HG02973 (cell line): ENCODE measurements at regions not wholly inside any gene's neighbourhood (a gene's known extent, or its start where the extent isn't known, plus 50 kb on each side); places are given as distances from the start of the nearest gene placed in this dataset.
"Not testable (repeated sequence)": the region's sequence is repeated elsewhere in the genome, so short reads cannot be mapped to it uniquely, and the experiment has no call there.

Experiments
- ATAC-seq: cut with Tn5 transposase; IDR thresholded peaks from one replicate; pipeline ENCODE4 v1.9.1; 2021; ENCODE audit warnings: moderate library complexity; ENCODE audit not compliant: unreplicated experiment

GRCh38 chrY:7994781-7995180 is 1083.2 kb upstream of the AMELY start:
- not testable (repeated sequence) for ATAC-seq

GRCh38 chrY:7979770-7980169 is 1068.2 kb upstream of the AMELY start:
- no peak for ATAC-seq

GRCh38 chrY:7977301-7977700 is 1065.7 kb upstream of the AMELY start:
- no peak for ATAC-seq

GRCh38 chrY:7968293-7968692 is 1056.7 kb upstream of the AMELY start:
- no peak for ATAC-seq

- ATAC-seq = no peak
Observed at GRCh38 chrY:7966916-7967315, 1055.4 kb upstream of the AMELY start.

- ATAC-seq = no peak
Observed at GRCh38 chrY:7963393-7963792, 1051.8 kb upstream of the AMELY start.

- ATAC-seq = no peak
Observed at GRCh38 chrY:7962350-7962749, 1050.8 kb upstream of the AMELY start.

GRCh38 chrY:7961811-7962210 is 1050.3 kb upstream of the AMELY start:
- ATAC-seq = no peak

GRCh38 chrY:7957773-7958172 is 1046.2 kb upstream of the AMELY start:
- ATAC-seq = no peak

- no peak for ATAC-seq
Observed at GRCh38 chrY:7951187-7951852, 1039.8 kb upstream of the AMELY start.

GRCh38 chrY:7944135-7944534 is 1032.6 kb upstream of the AMELY start:
- ATAC-seq = no peak

GRCh38 chrY:7942711-7943110 is 1031.2 kb upstream of the AMELY start:
- ATAC-seq = no peak

GRCh38 chrY:7941856-7942255 is 1030.3 kb upstream of the AMELY start:
- ATAC-seq = no peak

GRCh38 chrY:7938982-7939718 is 1027.6 kb upstream of the AMELY start:
- no peak for ATAC-seq

- no peak for ATAC-seq
Observed at GRCh38 chrY:7936831-7937230, 1025.3 kb upstream of the AMELY start.

- ATAC-seq = no peak
Observed at GRCh38 chrY:7936046-7936445, 1024.5 kb upstream of the AMELY start.

GRCh38 chrY:7935606-7936005 is 1024.1 kb upstream of the AMELY start:
- no peak for ATAC-seq

- no peak for ATAC-seq
Observed at GRCh38 chrY:7932424-7932823, 1020.9 kb upstream of the AMELY start.

- ATAC-seq = no peak
Observed at GRCh38 chrY:7929866-7930265, 1018.3 kb upstream of the AMELY start.

GRCh38 chrY:7924059-7924458 is 1012.5 kb upstream of the AMELY start:
- no peak for ATAC-seq

- no peak for ATAC-seq
Observed at GRCh38 chrY:7923476-7924017, 1012.0 kb upstream of the AMELY start.

GRCh38 chrY:7920382-7920781 is 1008.8 kb upstream of the AMELY start:
- no peak for ATAC-seq
